Inferior parietal cortex (tissue), 1 donor: ENCODE measurements at regions not wholly inside any gene's neighbourhood (a gene's known extent, or its start where the extent isn't known, plus 50 kb on each side); places are given as distances from the start of the nearest gene placed in this dataset.

Experiments used
- DNase-seq: peaks from one replicate; pipeline ENCODE4 v3.0.0-alpha.2; 2016; ENCODE audit errors: extremely low spot score

- no peak for DNase-seq
Observed at GRCh38 chr10:120372917-120373316, 84.1 kb upstream of the PLPP4 start.

- no peak for DNase-seq
Observed at GRCh38 chr10:120375666-120376065, 81.4 kb upstream of the PLPP4 start.

GRCh38 chr10:120381931-120382330 is 75.1 kb upstream of the PLPP4 start:
- DNase-seq, result no peak

- DNase-seq, result no peak
Observed at GRCh38 chr10:120382360-120382759, 74.7 kb upstream of the PLPP4 start.

DNA sequence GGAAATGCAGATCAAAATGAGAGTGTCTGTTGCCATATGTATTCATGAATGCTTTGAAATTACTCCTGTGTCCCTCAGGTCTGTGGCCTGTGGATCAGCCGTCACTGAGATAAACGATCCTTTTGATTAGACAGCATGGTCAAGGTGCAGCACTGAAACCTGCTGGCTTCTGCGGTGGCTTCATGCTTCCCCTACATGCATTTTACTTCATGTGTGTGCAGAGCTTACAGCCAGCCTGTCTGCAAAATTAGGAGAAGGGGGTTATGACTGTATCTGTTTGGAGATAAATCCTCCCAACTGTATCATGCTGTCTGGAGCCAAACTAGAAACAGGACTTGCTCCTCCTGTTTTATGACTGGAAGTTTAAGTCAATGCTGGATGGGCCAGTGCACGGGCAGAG is 71.0 kb upstream of the PLPP4 start:
- DNase-seq, result no peak

DNA sequence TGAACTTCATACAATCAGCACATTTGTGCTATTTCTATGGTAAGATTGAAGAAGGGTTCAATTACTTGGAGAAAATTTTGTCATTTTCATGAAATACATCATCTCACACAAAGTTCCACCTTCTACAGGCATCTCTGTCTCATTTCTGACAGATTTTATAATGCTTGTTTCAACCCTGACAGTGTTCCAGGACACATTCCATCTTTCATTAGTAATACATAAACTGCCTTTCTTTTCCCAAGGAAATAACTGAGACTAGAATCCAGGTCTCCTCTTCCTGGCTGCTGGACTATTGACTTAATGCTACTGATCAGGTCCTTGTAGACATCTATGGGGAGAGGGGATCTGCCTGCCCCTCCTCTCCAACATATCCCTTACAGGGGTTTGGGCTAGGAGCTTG is 70.1 kb upstream of the PLPP4 start:
- no peak for DNase-seq

DNA sequence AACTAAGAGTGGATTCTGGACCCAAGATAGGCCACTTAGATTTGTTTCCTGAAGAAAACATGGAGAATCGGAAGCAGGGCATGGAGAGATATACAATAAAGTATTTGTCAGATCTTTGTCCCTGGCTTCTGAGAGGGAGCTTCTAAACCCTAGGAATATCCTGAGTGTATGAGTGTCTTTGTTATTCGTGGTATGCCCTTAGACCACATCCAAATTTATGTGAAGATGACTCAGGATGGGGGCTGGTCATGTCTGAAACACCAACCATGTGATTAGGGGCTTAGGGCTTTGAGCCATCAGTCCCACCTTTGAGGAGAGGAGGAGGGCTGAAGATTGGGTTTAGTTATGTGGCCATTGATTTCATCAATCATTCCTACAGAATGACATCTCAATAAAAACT is 69.7 kb upstream of the PLPP4 start:
- DNase-seq, result no peak

DNA sequence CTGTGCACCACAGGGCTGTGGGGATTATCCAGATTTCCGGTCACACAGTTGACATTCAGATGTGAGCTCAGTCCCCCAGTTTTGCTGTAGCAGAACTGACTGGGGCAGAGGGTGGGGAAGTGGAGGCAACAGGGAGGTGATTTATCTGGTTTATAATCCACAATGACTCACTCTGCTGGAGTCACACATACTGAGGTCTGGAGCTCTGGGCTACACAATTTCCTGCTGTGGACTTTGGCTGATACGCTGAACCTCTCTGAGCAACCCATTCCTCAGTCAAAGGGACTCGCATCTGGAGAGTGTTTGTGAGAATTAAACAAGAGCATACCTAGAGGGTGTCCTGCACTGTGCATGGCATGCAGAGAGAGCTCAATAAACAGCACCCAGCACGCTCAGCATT is 64.8 kb upstream of the PLPP4 start:
- no peak for DNase-seq

GRCh38 chr10:120392671-120393079 is 64.4 kb upstream of the PLPP4 start:
- DNase-seq, result no peak

DNA sequence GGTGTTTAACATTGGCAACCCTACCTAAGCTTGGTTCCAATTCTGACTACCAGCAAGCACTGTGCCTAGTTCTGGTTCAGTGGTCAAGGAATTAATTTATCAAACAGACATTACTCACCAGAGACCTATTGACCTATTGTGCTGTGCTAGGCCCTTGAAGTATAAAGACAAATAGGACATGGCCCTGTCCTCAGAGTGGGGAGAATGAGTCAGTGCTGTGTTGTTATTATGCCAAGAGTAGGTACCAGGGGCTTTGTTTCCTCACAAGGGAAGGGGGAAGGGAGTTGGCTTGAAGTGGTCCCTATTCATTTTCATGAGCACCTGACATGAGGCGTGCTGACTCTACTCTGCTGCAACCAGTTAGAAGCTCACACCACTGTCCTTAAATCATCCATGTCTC is 62.6 kb upstream of the PLPP4 start:
- DNase-seq, result no peak

DNA sequence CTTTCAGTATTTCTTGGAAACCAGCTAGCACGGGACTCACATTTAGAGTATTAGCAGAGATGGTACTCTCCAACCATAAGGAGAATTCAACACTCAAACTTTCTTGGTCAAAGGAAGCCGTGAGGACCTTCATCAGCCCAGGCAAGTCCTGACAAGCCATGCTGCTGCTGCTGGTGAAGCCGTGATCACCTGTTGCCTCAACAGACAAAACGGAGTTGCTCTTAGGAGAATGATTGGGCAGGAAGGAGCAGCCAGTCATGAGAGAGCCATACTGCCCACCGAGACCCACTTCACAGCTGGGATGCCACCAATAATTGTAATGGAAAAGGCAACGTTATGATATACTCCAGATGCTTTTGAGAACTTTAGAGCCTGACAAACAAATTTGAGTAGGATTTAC is 60.8 kb upstream of the PLPP4 start:
- no peak for DNase-seq

DNA sequence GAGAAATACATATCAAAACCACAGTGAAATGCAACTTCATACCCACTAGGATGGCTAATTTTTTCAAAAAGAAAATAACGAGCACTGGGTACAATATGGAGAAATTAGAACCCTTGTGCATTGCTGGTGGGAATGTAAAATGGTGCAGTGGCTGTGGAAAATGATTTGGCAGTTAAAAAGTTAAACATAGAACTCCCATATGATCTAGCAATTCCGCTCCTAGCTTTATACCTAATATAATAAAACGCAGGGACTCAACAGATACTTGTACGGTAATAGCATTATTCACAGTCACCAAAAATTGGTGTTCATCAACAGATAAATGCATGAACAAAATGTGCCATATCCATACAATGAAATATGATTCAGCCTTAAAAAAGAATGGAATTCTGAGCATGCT is 58.8 kb upstream of the PLPP4 start:
- no peak for DNase-seq

DNA sequence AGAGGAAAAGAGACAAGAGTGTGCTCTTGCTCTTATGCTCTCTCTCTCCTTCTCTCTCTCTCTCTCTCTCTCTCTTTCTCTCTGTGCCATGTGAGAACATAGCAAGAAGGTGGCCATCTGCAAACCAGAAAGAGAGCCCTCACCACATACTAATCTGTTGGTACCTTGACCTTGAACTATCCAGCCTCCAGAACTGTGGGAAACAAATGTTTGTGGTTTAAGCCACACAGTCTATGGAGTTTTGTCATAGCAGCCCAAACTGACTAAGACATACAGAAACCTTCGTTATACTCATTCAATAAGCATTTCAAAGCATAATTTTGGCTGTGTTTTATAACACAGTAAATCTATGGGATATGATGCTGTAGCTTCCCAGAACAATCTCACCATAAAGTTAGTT is 56.4 kb upstream of the PLPP4 start:
- no peak for DNase-seq

DNA sequence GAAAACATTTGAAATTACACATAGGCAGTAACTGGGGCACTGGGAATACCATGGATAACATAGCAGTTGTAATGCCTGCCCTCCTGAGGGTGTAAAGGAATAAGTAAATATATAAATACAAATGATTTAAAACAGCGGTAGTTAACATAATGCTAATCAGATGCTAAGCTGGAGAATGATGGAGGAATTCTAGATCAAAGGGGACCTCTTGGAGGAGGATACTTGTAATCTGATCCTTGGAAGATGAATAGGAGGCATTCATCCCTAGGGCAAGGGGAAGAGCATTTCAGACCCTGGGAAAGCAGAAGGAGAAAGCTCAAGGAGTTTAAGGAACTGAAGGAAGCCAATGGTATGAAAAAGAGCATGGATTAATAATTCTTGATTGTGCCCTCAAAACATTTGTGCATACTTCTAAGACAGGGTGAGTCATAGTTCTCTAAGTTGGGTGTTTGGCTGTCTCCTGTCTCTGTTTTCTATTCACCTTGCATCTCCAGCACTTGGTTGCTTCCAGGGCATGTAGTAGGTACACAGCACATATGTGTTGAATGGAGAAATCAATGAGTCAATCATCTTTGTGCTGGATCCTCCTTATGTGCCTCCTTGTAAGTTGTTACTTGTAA is 54.8 kb upstream of the PLPP4 start:
- no peak for DNase-seq

- no peak for DNase-seq
Observed at GRCh38 chr10:120403109-120403508, 53.9 kb upstream of the PLPP4 start.

- DNase-seq, result no peak
Observed at GRCh38 chr10:120406376-120406775, 50.7 kb upstream of the PLPP4 start.
